ENCODE measurements at regions not wholly inside any gene's neighbourhood (a gene's known extent, or its start where the extent isn't known, plus 50 kb on each side); places are given as distances from the start of the nearest gene placed in this dataset.

DNA sequence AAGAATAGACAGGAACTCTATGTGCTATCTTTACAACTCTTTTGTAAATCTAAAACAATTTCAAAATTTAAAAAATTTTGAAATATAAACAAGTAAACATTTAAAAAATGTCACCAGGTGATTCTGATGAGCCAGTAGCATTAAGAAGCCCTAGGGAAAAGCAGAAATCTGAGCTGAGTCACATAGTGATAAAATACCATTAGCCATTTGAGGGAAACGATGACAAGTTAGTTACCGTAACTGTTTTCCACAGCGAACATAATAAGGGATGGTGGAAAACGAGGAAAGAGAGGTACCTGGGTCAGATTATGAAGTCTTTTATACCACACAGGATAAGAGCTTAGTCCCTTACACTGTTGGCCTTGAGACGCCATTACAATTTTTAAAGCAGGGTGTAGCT is 55.5 kb downstream of the PRR15 start:
- no peak overlapping the region for H3K27ac Mint-ChIP-seq
- H3K9me3 Mint-ChIP-seq = peaks cover 12% of the 10 kb centered on the region
- POLR2A ChIA-PET = no interaction called here
- TF ChIP-seq ZNF671 (CRISPR knock-in tag; IDR thresholded peaks at IDR 0.05) (no peak), AR (CRISPR knock-in tag; IDR thresholded peaks at IDR 0.05) (no peak), ELF4 (CRISPR knock-in tag; IDR thresholded peaks at IDR 0.05; ENCODE audit: low read depth) (no peak), FOXP1 (CRISPR knock-in tag; IDR thresholded peaks at IDR 0.05; ENCODE audit: borderline replicate concordance) (no peak), NR2C2 (CRISPR knock-in tag; IDR thresholded peaks at IDR 0.05) (no peak), FOXP4 (CRISPR knock-in tag; IDR thresholded peaks at IDR 0.05) (no peak), ZNF232 (CRISPR knock-in tag; IDR thresholded peaks at IDR 0.05) (no peak), TCF7 (CRISPR knock-in tag; IDR thresholded peaks at IDR 0.05; ENCODE audit: low read depth) (no peak), FOXK1 (CRISPR knock-in tag; IDR thresholded peaks at IDR 0.05) (no peak), ZNF138 (CRISPR knock-in tag; conservative IDR thresholded peaks at IDR 0.05) (no peak), E2F5 (CRISPR knock-in tag; IDR thresholded peaks at IDR 0.05) (no peak), CREB1 (CRISPR knock-in tag; IDR thresholded peaks at IDR 0.05) (no peak)
- TF ChIP-seq, protein P1, sequence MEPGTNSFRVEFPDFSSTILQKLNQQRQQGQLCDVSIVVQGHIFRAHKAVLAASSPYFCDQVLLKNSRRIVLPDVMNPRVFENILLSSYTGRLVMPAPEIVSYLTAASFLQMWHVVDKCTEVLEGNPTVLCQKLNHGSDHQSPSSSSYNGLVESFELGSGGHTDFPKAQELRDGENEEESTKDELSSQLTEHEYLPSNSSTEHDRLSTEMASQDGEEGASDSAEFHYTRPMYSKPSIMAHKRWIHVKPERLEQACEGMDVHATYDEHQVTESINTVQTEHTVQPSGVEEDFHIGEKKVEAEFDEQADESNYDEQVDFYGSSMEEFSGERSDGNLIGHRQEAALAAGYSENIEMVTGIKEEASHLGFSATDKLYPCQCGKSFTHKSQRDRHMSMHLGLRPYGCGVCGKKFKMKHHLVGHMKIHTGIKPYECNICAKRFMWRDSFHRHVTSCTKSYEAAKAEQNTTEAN (CRISPR knock-in tag; IDR thresholded peaks at IDR 0.05) = no peak
- TF ChIP-seq, protein P2, sequence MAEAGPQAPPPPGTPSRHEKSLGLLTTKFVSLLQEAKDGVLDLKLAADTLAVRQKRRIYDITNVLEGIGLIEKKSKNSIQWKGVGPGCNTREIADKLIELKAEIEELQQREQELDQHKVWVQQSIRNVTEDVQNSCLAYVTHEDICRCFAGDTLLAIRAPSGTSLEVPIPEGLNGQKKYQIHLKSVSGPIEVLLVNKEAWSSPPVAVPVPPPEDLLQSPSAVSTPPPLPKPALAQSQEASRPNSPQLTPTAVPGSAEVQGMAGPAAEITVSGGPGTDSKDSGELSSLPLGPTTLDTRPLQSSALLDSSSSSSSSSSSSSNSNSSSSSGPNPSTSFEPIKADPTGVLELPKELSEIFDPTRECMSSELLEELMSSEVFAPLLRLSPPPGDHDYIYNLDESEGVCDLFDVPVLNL (CRISPR knock-in tag; IDR thresholded peaks at IDR 0.05; ENCODE audit: borderline replicate concordance, low read depth) = no peak
- TF ChIP-seq, protein P3, sequence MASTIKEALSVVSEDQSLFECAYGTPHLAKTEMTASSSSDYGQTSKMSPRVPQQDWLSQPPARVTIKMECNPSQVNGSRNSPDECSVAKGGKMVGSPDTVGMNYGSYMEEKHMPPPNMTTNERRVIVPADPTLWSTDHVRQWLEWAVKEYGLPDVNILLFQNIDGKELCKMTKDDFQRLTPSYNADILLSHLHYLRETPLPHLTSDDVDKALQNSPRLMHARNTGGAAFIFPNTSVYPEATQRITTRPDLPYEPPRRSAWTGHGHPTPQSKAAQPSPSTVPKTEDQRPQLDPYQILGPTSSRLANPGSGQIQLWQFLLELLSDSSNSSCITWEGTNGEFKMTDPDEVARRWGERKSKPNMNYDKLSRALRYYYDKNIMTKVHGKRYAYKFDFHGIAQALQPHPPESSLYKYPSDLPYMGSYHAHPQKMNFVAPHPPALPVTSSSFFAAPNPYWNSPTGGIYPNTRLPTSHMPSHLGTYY (CRISPR knock-in tag; IDR thresholded peaks at IDR 0.05) = no peak
- TF ChIP-seq, protein P4, sequence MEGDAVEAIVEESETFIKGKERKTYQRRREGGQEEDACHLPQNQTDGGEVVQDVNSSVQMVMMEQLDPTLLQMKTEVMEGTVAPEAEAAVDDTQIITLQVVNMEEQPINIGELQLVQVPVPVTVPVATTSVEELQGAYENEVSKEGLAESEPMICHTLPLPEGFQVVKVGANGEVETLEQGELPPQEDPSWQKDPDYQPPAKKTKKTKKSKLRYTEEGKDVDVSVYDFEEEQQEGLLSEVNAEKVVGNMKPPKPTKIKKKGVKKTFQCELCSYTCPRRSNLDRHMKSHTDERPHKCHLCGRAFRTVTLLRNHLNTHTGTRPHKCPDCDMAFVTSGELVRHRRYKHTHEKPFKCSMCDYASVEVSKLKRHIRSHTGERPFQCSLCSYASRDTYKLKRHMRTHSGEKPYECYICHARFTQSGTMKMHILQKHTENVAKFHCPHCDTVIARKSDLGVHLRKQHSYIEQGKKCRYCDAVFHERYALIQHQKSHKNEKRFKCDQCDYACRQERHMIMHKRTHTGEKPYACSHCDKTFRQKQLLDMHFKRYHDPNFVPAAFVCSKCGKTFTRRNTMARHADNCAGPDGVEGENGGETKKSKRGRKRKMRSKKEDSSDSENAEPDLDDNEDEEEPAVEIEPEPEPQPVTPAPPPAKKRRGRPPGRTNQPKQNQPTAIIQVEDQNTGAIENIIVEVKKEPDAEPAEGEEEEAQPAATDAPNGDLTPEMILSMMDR (IDR thresholded peaks at IDR 0.05) = no peak
- TF ChIP-seq, protein P5, sequence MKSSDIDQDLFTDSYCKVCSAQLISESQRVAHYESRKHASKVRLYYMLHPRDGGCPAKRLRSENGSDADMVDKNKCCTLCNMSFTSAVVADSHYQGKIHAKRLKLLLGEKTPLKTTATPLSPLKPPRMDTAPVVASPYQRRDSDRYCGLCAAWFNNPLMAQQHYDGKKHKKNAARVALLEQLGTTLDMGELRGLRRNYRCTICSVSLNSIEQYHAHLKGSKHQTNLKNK (CRISPR knock-in tag; IDR thresholded peaks at IDR 0.05) = no peak
- peaks cover 14% of the 10 kb centered on the region for H3K4me1 Mint-ChIP-seq
- 0 out of 2 replicates have a peak, but pooled peaks cover 4% of the 10 kb centered on the region for H3K36me3 Mint-ChIP-seq
- CTCF ChIA-PET = interaction anchor here (1.3 kb wide), 1 partner anchor 30 kb away, joined by 4 read pairs; no protein-coding TSS in a partner anchor
- ATAC-seq (no peak), DNase-seq (ENCODE audit: low spot score) (no peak)
- H3K27me3 Mint-ChIP-seq (ENCODE audit: low read depth) = no peaks in the 10 kb centered on the region; the same call in 1 of the 2 replicates
- no peak overlapping the region for H3K4me3 Mint-ChIP-seq
